MG63 (cell line): ENCODE measurements at regions not wholly inside any gene's neighbourhood (a gene's known extent, or its start where the extent isn't known, plus 50 kb on each side); places are given as distances from the start of the nearest gene placed in this dataset.

Experiments
- DNase-seq: peaks from one replicate; pipeline ENCODE4 v3.0.0-alpha.2; 2020
- H3K27me3 ChIP-seq: fragments of 250-450 bp; sonication (Bioruptor Pico); 2 replicates; pipeline ENCODE4 v1.5.1; 2020; ENCODE audit warnings: mild to moderate bottlenecking, moderate library complexity
- H3K36me3 ChIP-seq: fragments of 250-450 bp; sonication (Bioruptor Pico); 2 replicates; pipeline ENCODE4 v1.5.1; 2020; ENCODE audit warnings: mild to moderate bottlenecking, moderate library complexity
- H3K4me3 ChIP-seq: fragments of 250-450 bp; sonication (Bioruptor Pico); 2 replicates; pipeline ENCODE4 v1.5.1; 2020; ENCODE audit warnings: mild to moderate bottlenecking, moderate library complexity
- H3K9me3 ChIP-seq: fragments of 250-450 bp; sonication (Bioruptor Pico); 2 replicates; pipeline ENCODE4 v1.5.1; 2020; ENCODE audit warnings: mild to moderate bottlenecking, moderate library complexity

DNA sequence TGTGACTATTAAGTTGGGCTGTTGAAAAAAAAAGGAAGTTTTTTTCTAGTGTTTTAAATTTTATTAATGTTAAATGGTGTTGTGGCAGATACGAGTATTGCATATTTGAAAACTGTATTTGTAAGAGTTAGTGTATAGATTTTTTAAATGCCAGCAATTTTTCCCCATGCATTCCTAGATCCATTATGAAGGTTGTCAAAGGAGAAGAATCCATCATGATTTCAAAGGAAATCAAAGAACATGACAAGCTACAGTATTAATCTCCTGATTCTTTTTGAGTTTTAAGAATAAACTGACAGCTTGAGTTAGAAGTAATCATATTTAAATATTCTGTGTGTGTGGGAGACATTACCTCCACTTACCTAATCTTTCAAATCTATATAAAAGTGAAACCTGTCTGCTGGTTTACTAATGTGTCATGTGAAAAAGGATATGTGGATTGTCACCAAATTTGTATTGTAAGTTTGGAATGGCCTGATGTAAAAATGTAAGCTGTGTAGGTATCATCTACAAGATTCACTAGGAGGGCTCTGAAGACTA, 111.0 kb upstream of the HS3ST5 start:
- Histone ChIP-seq H3K36me3 (no peaks in the 10 kb centered on the region), H3K9me3 (no peaks in the 10 kb centered on the region), H3K4me3 (no peak overlapping the region), H3K27me3 (no peaks in the 10 kb centered on the region)
- DNase-seq, result no peak

DNA sequence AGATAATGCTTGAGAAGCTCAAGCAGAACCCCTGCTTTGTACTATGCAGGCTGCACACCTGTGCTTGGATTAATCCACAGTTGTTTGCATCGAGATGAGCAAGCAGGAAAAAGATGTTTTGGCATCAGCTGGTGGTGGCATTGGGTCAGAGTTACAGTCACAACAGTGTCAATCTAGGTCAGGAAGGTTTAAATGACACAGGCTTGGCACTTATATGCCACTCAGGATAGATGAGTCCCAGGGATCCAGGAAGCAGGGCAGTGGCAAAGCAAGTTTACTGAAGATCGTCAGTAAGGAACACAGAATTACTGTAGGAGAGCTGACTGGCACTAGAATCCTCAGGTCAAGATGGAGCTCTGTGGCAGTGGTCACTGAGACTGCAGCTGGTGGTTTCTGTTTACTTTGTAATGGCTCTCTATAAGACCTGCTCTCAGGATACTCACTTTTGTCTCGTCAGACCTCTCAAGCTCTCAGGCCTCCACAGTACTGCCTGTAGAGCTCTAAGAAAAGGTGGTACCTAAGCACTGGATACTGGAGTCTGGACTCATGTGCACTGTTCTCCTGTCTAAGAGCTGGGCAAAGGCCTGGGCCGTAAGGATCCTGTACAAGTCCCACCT, 110.1 kb upstream of the HS3ST5 start:
- no peak overlapping the region for H3K4me3 ChIP-seq
- no peaks in the 10 kb centered on the region for H3K9me3 ChIP-seq
- H3K36me3 ChIP-seq, result no peaks in the 10 kb centered on the region
- DNase-seq, result no peak
- no peaks in the 10 kb centered on the region for H3K27me3 ChIP-seq

DNA sequence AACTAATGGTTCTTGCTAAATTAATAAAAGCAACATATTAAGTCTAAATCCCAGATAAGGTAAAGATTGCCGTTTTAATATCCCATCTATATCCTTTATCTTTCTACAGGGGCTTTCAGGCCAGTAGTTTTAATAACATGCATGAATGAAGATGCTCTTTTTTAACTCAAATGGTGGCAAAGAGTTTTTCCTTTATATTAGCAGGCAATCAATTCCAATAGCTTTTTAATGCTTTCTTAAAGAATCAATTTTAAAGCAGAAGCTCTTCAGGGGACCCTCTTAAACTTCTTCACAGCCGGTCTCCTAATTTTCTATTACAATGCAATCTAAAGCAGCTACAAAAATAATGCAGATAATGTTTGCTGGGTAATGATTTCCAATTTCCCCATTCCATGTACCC, 107.8 kb upstream of the HS3ST5 start:
- Histone ChIP-seq H3K27me3 (no peaks in the 10 kb centered on the region), H3K9me3 (no peaks in the 10 kb centered on the region), H3K36me3 (no peaks in the 10 kb centered on the region), H3K4me3 (no peak overlapping the region)
- DNase-seq, result no peak

DNA sequence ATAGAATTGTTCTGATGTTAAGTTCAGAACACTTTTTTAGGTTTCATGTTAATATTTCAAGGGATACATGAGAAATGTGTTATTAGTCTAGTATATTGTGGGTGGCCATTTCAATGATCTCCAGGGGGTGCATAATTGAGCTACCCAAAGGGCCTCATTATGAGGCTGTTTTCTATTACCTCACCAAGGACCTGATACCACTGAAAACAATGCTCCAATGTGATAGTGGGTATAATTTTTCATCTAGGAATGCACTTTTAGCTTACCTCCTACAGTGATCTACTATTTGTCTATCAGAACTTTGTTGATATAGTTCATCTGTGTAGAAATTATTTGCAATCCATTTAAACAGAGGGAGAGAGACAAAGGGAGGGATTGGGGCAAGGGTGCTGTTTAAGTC, 106.8 kb upstream of the HS3ST5 start:
- Histone ChIP-seq H3K9me3 (no peaks in the 10 kb centered on the region), H3K4me3 (no peak overlapping the region), H3K27me3 (no peaks in the 10 kb centered on the region), H3K36me3 (no peaks in the 10 kb centered on the region)
- DNase-seq, result no peak

DNA sequence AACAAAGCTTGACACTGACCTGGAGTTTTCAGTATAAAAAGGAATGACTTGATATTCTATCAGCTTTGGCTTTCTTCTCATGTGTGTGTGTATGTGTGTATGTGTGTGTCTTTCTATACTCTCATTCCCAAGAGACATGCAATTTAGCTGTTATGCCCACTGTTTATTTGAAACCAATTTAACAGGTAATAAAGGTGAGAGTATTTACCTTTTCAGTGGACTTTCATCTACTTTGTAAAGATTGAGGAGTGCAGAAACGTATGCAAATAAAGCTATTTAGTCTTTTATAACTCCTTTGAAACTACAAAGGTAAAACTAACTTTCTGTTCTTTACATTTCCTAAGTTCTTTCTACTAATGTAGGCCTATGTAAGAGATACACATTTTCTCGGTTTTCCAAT, 103.5 kb upstream of the HS3ST5 start:
- no peak for DNase-seq
- Histone ChIP-seq H3K4me3 (no peak overlapping the region), H3K36me3 (no peaks in the 10 kb centered on the region), H3K9me3 (no peaks in the 10 kb centered on the region), H3K27me3 (no peaks in the 10 kb centered on the region)

DNA sequence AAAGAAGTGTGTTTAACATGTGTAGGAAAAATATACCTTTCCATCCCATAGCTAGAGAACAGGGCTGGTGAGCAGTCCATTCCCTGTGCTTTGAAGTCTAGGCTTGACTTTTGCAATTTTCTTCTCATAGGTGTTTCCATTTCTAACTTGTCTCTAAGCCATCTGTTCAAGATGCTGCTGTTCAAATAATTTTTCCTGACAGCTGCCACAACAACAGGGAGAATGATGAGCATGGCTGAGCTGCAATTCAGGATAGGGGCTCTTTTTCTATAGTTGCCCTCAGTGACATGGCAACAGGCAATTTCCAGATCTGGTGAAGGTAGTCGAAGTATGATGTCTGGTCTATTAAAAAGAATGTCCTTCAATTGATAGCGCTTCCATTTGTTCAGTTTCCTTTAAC, 103.0 kb upstream of the HS3ST5 start:
- H3K27me3 ChIP-seq, result no peaks in the 10 kb centered on the region
- no peaks in the 10 kb centered on the region for H3K36me3 ChIP-seq
- DNase-seq, result no peak
- no peak overlapping the region for H3K4me3 ChIP-seq
- H3K9me3 ChIP-seq, result no peaks in the 10 kb centered on the region

DNA sequence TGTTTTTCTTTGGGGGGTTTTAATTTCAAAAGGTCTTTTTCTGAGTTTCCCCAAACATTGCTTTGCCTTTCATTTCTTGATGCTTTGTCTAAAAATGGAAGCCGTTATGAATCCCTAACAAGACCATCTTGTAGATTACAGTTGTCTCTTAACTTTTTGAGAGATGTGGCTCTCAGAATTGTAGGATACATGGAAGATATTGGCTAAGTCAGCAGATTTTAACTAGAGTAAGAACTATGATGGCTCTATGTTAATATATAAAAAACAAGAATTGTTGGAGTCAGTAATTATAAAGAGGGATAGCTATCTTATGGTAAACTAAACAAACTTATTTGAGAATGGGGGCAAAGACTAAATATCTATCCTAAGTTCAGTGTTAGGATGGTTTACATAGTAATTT, 96.6 kb upstream of the HS3ST5 start:
- Histone ChIP-seq H3K36me3 (no peaks in the 10 kb centered on the region), H3K9me3 (no peaks in the 10 kb centered on the region), H3K4me3 (no peak overlapping the region), H3K27me3 (no peaks in the 10 kb centered on the region)
- DNase-seq, result no peak

DNA sequence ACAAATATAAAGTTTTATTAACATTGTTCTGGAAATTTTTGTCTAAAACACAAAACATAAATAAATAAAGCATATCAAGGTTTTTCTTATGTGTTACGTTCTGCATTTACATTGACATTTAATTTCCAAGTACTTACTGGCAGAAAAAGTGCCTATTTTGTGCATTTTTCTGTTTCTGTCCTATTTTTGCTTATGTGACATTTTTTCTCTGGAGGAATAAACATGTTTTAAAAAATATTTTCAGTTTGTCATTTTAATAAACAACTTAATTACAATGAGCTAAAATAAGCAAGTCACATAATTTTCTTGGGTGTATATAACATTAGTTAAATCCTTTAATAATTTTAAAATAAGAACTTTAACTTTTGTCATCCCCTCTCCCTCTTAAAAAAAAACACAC, 94.4 kb upstream of the HS3ST5 start:
- Histone ChIP-seq H3K27me3 (no peaks in the 10 kb centered on the region), H3K4me3 (no peak overlapping the region), H3K9me3 (no peaks in the 10 kb centered on the region), H3K36me3 (no peaks in the 10 kb centered on the region)
- no peak for DNase-seq

DNA sequence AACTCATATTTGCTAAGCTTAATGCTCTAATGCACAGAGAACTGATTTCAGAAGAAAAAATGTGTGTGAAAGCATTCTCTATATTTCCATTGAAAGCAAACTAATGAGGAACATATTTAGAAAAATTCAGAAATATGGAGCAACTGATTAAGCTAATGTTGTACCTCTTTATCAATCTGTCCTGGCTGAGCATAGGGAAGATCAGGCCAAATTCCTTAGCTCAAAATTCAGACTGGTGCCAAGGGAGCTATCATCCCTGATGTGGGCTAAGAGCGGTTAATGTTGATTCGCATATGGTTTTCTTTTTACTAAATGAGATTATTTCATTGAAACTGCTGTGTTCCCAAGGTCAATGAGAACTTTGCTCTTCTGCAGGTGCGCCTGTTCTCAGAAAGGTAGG, 93.9 kb upstream of the HS3ST5 start:
- no peak for DNase-seq
- H3K9me3 ChIP-seq, result no peaks in the 10 kb centered on the region
- H3K36me3 ChIP-seq, result no peaks in the 10 kb centered on the region
- H3K27me3 ChIP-seq, result no peaks in the 10 kb centered on the region
- no peak overlapping the region for H3K4me3 ChIP-seq

DNA sequence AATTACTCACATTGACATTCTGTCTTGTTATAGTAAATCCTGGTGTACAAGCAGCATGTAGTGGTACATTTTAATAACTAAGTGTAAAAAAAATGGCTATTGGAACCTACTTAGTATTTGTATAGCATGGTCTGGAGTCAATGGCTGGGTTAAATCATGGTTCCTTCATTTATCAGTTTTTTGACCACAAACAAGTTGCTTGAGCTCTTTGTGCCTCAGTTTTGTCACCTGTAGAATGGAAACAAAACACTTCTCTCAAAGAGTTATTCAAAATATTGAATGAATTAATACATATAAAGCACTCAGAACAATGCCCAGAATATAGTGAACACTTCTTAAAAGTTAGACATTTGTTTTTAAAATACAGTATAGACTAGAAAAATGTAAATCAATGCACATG, 93.2 kb upstream of the HS3ST5 start:
- Histone ChIP-seq H3K4me3 (no peak overlapping the region), H3K36me3 (no peaks in the 10 kb centered on the region), H3K27me3 (no peaks in the 10 kb centered on the region), H3K9me3 (no peaks in the 10 kb centered on the region)
- no peak for DNase-seq

DNA sequence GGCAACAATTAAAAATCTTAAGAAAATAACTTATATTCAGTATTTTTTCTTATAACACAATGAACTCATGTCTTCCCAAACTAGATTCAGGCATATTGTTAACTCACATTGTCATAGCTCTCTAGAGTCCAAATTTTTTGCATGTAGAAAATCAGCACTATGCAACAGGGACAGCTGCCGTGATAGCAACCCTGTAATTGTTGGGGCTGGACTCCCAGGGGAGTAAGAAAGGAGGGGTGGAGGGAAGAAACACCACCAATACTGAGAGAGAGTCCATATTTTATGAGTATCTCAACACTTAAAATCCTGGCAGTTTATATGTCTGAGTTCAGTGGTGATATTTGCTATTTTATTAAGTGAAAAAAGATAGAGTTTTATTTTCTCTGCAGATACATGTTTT, 89.6 kb upstream of the HS3ST5 start:
- no peak for DNase-seq
- Histone ChIP-seq H3K9me3 (no peaks in the 10 kb centered on the region), H3K27me3 (no peaks in the 10 kb centered on the region), H3K36me3 (no peaks in the 10 kb centered on the region), H3K4me3 (no peak overlapping the region)

DNA sequence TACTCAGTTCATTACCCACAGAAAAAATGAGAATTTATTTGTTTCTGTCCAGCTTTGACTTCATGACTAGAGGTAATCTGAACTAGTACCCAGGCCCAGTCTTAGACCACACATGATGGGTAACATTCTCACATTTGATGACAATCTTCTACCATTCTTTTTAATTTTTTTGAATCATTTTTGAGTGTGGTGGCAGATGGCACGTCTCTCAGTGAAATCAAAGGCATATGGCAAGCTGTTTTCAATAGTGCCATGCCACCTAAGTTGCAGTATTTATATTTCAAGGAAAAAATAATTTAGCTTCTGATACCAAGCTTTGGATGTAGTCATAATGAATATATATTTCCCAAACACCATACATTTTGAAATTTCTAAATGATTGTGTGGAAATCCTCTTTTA, 88.8 kb upstream of the HS3ST5 start:
- no peaks in the 10 kb centered on the region for H3K36me3 ChIP-seq
- no peaks in the 10 kb centered on the region for H3K9me3 ChIP-seq
- no peak overlapping the region for H3K4me3 ChIP-seq
- no peaks in the 10 kb centered on the region for H3K27me3 ChIP-seq
- no peak for DNase-seq

DNA sequence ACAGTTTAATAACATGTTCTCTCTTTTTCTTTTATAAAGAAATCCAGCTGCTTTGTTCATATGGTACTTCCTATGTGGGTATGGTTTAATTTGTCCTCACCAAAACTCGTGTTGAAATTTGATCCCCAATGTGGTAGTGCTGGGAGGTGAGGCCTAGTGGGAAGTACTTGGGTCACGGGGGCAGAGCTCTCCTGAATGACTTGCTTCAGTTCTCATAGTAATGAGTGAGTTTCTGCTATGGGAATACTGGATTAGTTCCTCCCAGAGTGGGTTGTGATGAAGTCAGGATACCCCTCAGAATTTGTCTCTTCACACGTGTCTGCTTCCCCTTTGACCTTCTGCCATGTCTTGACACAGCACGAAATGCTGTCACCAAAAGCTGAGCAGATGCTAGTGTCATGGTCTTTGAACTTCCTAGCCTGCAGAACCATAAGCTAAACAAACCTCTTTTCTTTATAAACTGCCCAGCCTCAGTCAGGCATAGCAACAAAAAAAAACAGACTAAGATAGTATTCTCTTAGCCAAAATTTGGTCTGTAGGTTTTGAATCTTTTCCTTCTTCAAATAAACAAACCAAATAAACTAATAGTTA, 87.8 kb upstream of the HS3ST5 start:
- Histone ChIP-seq H3K9me3 (no peaks in the 10 kb centered on the region), H3K27me3 (no peaks in the 10 kb centered on the region), H3K36me3 (no peaks in the 10 kb centered on the region), H3K4me3 (no peak overlapping the region)
- no peak for DNase-seq

DNA sequence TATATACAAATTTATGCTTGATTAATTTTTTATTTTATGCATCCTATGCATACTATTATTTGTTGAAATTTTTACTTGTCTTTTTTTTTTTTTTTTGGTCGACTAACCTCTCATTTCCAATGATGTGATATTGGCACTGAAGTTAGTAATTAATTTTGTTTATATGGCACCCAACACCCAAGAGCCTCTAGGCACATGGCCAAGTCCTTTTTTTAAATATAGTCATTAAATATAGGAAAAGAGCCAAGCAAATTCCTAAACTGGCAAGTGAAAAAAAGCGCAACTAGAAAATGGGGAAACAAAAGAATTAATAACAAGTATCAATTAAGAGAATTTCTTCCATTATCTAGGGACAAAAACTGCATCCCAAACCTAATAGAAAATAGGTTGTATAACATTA, 85.5 kb upstream of the HS3ST5 start:
- no peak for DNase-seq
- H3K9me3 ChIP-seq, result no peaks in the 10 kb centered on the region
- H3K4me3 ChIP-seq, result no peak overlapping the region
- H3K27me3 ChIP-seq, result no peaks in the 10 kb centered on the region
- H3K36me3 ChIP-seq, result no peaks in the 10 kb centered on the region

DNA sequence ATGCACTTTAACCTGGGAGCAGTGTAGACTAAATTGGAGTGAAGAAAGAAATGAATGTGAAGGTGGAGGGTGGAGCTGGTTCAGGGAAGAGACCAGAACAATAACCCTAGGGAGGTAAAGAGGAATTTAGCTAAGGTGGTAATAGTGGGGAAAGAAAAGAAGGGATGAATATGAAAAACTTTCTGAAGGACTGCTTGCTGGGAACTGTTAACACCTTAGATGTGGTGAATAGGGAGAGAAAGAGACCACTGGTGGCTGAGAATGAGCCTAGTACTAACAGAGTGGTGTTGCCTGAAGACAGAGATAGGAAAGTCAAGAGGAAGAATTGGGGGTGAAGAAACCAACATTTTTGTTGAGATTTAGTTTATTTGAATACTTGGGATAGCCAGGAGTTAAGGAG, 78.4 kb upstream of the HS3ST5 start:
- no peaks in the 10 kb centered on the region for H3K36me3 ChIP-seq
- no peak for DNase-seq
- H3K9me3 ChIP-seq, result no peaks in the 10 kb centered on the region
- no peak overlapping the region for H3K4me3 ChIP-seq
- H3K27me3 ChIP-seq, result no peaks in the 10 kb centered on the region

DNA sequence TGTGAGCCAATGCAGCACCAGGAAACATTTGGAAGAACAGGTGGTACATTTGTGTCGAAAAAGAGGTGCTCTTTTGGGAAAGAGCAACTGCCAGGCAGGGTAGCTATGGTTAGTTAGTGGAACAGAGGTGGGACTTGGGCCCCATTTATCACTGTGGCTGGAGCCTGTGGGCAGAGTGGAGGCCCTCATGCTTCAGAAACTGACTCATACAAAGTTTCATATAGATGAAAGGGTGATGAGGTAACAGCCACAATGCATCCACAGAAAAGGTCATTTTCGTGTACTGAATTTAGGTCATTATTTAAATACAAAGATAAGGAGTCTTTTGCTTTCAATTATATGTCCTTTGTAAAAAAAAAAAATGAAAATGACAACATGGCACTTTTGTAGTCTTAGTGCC, 76.4 kb upstream of the HS3ST5 start:
- Histone ChIP-seq H3K9me3 (no peaks in the 10 kb centered on the region), H3K27me3 (no peaks in the 10 kb centered on the region), H3K4me3 (no peak overlapping the region), H3K36me3 (no peaks in the 10 kb centered on the region)
- DNase-seq, result no peak

DNA sequence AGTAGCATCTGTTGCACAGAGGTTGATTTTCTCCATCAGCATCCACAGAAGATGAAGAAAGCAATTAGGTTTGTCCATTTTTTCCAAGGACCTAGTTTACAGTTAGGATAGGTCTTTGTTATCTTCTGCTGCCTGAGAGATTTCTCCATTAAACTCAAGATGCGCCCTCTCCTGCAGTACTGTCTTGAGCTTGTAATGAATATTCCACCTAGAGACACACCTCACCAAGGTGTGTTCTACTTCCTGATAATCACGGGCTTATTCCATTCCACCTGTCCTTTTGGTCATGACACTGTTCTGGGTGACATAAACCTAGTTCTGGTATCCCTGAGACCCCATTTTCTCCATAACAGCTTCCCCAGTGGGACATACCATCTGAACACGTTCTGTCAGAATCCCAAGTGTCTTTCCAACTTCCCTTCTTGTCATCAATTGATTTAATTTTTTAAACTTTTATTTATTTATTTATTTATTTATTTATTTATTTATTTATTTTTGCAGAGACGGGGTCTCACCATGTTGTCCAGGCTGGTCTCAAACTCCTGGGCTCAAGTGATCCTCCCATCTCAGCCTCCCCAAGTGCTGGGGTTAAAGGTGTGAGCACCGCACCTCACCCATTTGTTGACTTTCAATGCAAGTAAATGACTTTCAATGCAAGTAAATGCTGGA, 75.6 kb upstream of the HS3ST5 start:
- no peak for DNase-seq
- Histone ChIP-seq H3K4me3 (no peak overlapping the region), H3K9me3 (no peaks in the 10 kb centered on the region), H3K27me3 (no peaks in the 10 kb centered on the region), H3K36me3 (no peaks in the 10 kb centered on the region)

DNA sequence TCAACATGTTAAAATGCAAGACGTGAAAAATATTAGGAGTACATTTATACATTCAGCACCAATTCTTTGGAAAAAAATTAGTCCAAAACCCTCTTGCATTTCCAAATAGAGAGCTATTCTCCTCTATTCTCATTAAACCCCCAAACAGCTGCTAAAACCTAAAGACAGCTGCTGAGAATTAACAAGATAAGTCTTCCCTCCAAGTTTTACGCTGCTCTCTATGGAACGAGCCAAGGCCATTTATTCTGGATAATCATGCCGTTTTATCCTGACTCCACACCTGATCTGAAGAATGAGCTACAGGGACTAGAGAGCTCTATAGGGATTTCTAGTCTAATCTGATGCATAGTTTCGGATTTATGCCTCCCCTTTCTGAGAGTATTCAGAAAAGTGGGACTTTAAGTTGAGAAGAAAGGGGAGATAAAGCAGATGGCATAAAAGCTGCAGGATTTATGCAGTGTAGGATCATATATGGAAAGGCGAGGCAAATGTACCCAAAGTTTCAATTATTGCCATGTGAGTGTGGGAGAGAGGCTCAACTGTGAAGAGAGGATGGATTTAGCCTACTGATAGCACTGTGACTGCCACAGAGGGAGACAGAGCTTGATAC, 64.7 kb upstream of the HS3ST5 start:
- Histone ChIP-seq H3K4me3 (no peak overlapping the region), H3K36me3 (no peaks in the 10 kb centered on the region), H3K27me3 (no peaks in the 10 kb centered on the region; the same call in 1 of the 2 replicates), H3K9me3 (no peaks in the 10 kb centered on the region)
- DNase-seq, result no peak
